ENCODE measurements at regions not wholly inside any gene's neighbourhood (a gene's known extent, or its start where the extent isn't known, plus 50 kb on each side); places are given as distances from the start of the nearest gene placed in this dataset.
"Not testable (repeated sequence)": the region's sequence is repeated elsewhere in the genome, so short reads cannot be mapped to it uniquely, and the experiment has no call there.

GRCh38 chr6:130611366-130611765 lies 215.8 kb upstream of the SMLR1 start:
- DNase-seq = no peak

- no peak for DNase-seq
Observed at GRCh38 chr6:130613176-130613575, 214.0 kb upstream of the SMLR1 start.

GRCh38 chr6:130615816-130616215 lies 211.4 kb upstream of the SMLR1 start:
- no peak for DNase-seq

- DNase-seq = no peak
Observed at GRCh38 chr6:130617658-130618057, 209.5 kb upstream of the SMLR1 start.

GRCh38 chr6:130618806-130619205 lies 208.4 kb upstream of the SMLR1 start:
- DNase-seq = not testable (repeated sequence)

- DNase-seq = no peak
Observed at GRCh38 chr6:130620338-130620781, 206.8 kb upstream of the SMLR1 start.

- no peak for DNase-seq
Observed at GRCh38 chr6:130622142-130622541, 205.1 kb upstream of the SMLR1 start.

GRCh38 chr6:130624046-130624445 lies 203.2 kb upstream of the SMLR1 start:
- no peak for DNase-seq

- no peak for DNase-seq
Observed at GRCh38 chr6:130625825-130626527, 201.2 kb upstream of the SMLR1 start.

- DNase-seq = no peak
Observed at GRCh38 chr6:130628862-130629261, 198.3 kb upstream of the SMLR1 start.

GRCh38 chr6:130629640-130630039 lies 197.6 kb upstream of the SMLR1 start:
- DNase-seq = no peak

GRCh38 chr6:130632277-130632676 lies 194.9 kb upstream of the SMLR1 start:
- DNase-seq = no peak

- DNase-seq = no peak
Observed at GRCh38 chr6:130632897-130633296, 194.3 kb upstream of the SMLR1 start.

- DNase-seq = no peak
Observed at GRCh38 chr6:130643361-130643760, 183.8 kb upstream of the SMLR1 start.

- DNase-seq = no peak
Observed at GRCh38 chr6:130644175-130644574, 183.0 kb upstream of the SMLR1 start.

GRCh38 chr6:130644769-130645168 lies 182.4 kb upstream of the SMLR1 start:
- DNase-seq = not testable (repeated sequence)

- DNase-seq = no peak
Observed at GRCh38 chr6:130647246-130647645, 180.0 kb upstream of the SMLR1 start.

- DNase-seq = no peak
Observed at GRCh38 chr6:130655586-130655985, 171.6 kb upstream of the SMLR1 start.

GRCh38 chr6:130661077-130661476 lies 166.1 kb upstream of the SMLR1 start:
- no peak for DNase-seq

GRCh38 chr6:130666786-130667185 lies 160.4 kb upstream of the SMLR1 start:
- DNase-seq = no peak

- DNase-seq = no peak
Observed at GRCh38 chr6:130670142-130670541, 157.1 kb upstream of the SMLR1 start.

GRCh38 chr6:130671119-130671518 lies 156.1 kb upstream of the SMLR1 start:
- DNase-seq = no peak

- DNase-seq = no peak
Observed at GRCh38 chr6:130671577-130671976, 155.6 kb upstream of the SMLR1 start.

- no peak for DNase-seq
Observed at GRCh38 chr6:130672153-130672552, 155.1 kb upstream of the SMLR1 start.

- DNase-seq = no peak
Observed at GRCh38 chr6:130674604-130675003, 152.6 kb upstream of the SMLR1 start.

Data from activated CD8-positive, alpha-beta memory T cell treated with anti-CD3 and anti-CD28 coated beads for 24 hours (primary cell).